Activated CD8-positive, alpha-beta T cell treated with anti-CD3 and anti-CD28 coated beads for 36 hours (primary cell): ENCODE measurements at regions not wholly inside any gene's neighbourhood (a gene's known extent, or its start where the extent isn't known, plus 50 kb on each side); places are given as distances from the start of the nearest gene placed in this dataset.

Experiments used
- ATAC-seq: fragments of 200-7000 bp; cut with Tn5 transposase; one replicate; pipeline ENCODE4 v1.10.0; 2021; ENCODE audit warnings: mild to moderate bottlenecking, moderate library complexity
- CTCF ChIA-PET: fragments of 350-600 bp; sonication (Branson Sonifier 250); formaldehyde crosslinking; loops from one replicate; lab custom pipeline; 2021; ENCODE audit warnings: antibody characterized with exemption; lab: Charles Lee
- POLR2A ChIA-PET: fragments of 350-600 bp; sonication (Branson Sonifier 250); formaldehyde crosslinking; loops from one replicate; lab custom pipeline; 2021; ENCODE audit warnings: antibody characterized with exemption; lab: Charles Lee
- DNase-seq: peaks from one replicate; pipeline ENCODE4 v3.0.0-alpha.2; 2020
- H3K27ac Mint-ChIP-seq: one replicate; pipeline ENCODE4 v1.8.0; 2021; ENCODE audit warnings: mild to moderate bottlenecking, mixed read lengths
- H3K27me3 Mint-ChIP-seq: one replicate; pipeline ENCODE4 v1.8.0; 2021; ENCODE audit warnings: mixed read lengths
- H3K36me3 Mint-ChIP-seq: one replicate; pipeline ENCODE4 v1.8.0; 2021; ENCODE audit warnings: low read depth, mixed read lengths
- H3K4me1 Mint-ChIP-seq: one replicate; pipeline ENCODE4 v1.8.0; 2021; ENCODE audit warnings: low read depth, mixed read lengths
- H3K4me3 Mint-ChIP-seq: one replicate; pipeline ENCODE4 v1.8.0; 2021; ENCODE audit warnings: mild to moderate bottlenecking, moderate library complexity, mixed read lengths
- H3K9me3 Mint-ChIP-seq: one replicate; pipeline ENCODE4 v1.8.0; 2021; ENCODE audit warnings: mixed read lengths
- CTCF ChIP-seq: fragments of 200-600 bp; IDR thresholded peaks from one replicate; pipeline ENCODE4 v1.8.0; 2022; ENCODE audit warnings: antibody characterized with exemption, mild to moderate bottlenecking
- intact Hi-C: fragments of 100-400 bp; cut with micrococcal nuclease; formaldehyde crosslinking; loops from one replicate; pipeline ENCODE4 v1.10.0; 2022

- ATAC-seq (no peak), DNase-seq (no peak)
- TF ChIP-seq CTCF: no peak
- ChIA-PET POLR2A (no interaction called here), CTCF (no interaction called here)
- Mint-ChIP-seq H3K9me3 (no peaks in the 10 kb centered on the region), H3K27me3 (peaks cover 17% of the 10 kb centered on the region), H3K4me1 (no peaks in the 10 kb centered on the region), H3K36me3 (no peaks in the 10 kb centered on the region), H3K27ac (no peak overlapping the region), H3K4me3 (no peak overlapping the region)
- intact Hi-C loops: no loop called here
Observed at GRCh38 chr2:65700720-65701119, 268.3 kb upstream of the SPRED2 start.

- Mint-ChIP-seq H3K4me3 (no peak overlapping the region), H3K36me3 (no peaks in the 10 kb centered on the region), H3K27ac (no peak overlapping the region), H3K27me3 (peaks cover 17% of the 10 kb centered on the region), H3K9me3 (no peaks in the 10 kb centered on the region), H3K4me1 (no peaks in the 10 kb centered on the region)
- CTCF ChIA-PET: no interaction called here
- no peak for TF ChIP-seq CTCF
- no peak for DNase-seq
- intact Hi-C loops: no loop called here
- POLR2A ChIA-PET: no interaction called here
- ATAC-seq: no peak
Observed at GRCh38 chr2:65700004-65700651, 267.7 kb upstream of the SPRED2 start.

- Mint-ChIP-seq H3K36me3 (no peaks in the 10 kb centered on the region), H3K4me3 (no peak overlapping the region), H3K27me3 (peaks cover 8% of the 10 kb centered on the region), H3K4me1 (no peaks in the 10 kb centered on the region), H3K9me3 (no peaks in the 10 kb centered on the region), H3K27ac (no peak overlapping the region)
- ChIA-PET CTCF (no interaction called here), POLR2A (no interaction called here)
- intact Hi-C loops: no loop called here
- no peak for TF ChIP-seq CTCF
- no peak for DNase-seq
- ATAC-seq: no peak
Observed at GRCh38 chr2:65691816-65692215, 259.4 kb upstream of the SPRED2 start.

GRCh38 chr2:65688141-65688886 lies 255.9 kb upstream of the SPRED2 start:
- no peak overlapping the region for H3K4me3 Mint-ChIP-seq
- H3K27ac Mint-ChIP-seq: no peak overlapping the region

More at GRCh38 chr2:65688141-65688886, 255.9 kb upstream of the SPRED2 start:
- no peaks in the 10 kb centered on the region for H3K4me1 Mint-ChIP-seq
- intact Hi-C loops: no loop called here
- ChIA-PET CTCF (no interaction called here), POLR2A (no interaction called here)
- DNase-seq (no peak), ATAC-seq (no peak)
- no peaks in the 10 kb centered on the region for H3K36me3 Mint-ChIP-seq
- no peaks in the 10 kb centered on the region for H3K9me3 Mint-ChIP-seq
- no peak for TF ChIP-seq CTCF
- peaks cover 11% of the 10 kb centered on the region for H3K27me3 Mint-ChIP-seq
